SH-SY5Y (cell line): ENCODE measurements at regions not wholly inside any gene's neighbourhood (a gene's known extent, or its start where the extent isn't known, plus 50 kb on each side); places are given as distances from the start of the nearest gene placed in this dataset.

ENCODE experiments used
- GATA2 ChIP-seq: IDR thresholded peaks from 2 replicates; pipeline ENCODE4 v1.6.1; 2011; ENCODE audit warnings: mild to moderate bottlenecking, low read depth, low read length
- GATA3 ChIP-seq: IDR thresholded peaks from 2 replicates; pipeline ENCODE4 v1.6.1; 2011; ENCODE audit warnings: low read depth, mild to moderate bottlenecking, low read length, moderate library complexity

DNA sequence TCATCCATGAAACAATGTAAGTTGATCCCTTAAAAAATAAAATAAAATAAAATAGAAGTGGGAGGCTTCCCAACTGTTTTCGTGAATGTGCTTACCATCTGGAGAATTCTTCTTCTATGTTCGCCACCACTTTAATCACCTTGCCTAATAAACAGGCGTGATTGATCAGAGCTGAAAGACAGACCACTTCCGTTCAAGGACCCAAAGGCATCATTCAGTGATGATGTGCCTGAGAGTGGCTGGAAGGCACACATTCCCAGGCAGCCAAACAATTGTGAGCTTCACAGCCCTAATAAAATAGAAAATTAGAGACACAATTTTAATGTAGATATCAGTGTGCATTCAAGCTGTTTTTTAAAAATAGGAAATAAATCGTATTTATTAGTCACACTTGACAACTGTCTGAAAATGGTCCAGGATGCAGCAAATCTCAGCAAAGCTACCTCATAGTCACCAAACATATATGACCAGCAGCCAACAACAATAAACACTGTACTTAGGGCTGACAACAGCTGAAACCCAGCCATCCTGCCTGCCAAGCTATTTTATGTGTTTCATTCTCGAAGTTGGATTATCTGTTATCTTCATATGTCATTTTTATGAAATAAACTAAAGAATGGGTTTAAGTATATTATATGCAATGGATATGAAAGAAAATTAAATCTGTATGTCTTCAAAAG is 163.2 kb upstream of the FAM9B start:
- TF ChIP-seq GATA2 (no peak), GATA3 (no peak)

DNA sequence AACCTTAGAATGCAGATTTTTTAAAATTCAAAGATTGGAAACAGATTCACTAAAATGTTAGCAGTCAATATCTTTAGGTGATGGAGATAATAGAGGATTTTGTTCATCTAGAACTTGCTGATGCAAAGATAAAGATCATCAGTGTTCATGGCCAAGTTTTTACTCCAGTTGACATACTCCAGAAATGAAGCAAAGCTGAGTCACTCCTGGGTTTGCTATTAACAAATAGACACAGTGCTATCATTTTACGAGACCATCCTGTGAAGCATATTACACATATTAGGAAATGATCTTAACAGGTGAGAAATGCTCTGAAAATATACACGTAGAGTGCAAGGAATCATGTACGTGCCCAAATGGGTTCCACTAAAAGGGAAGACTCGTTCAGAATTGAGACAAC is 170.6 kb upstream of the FAM9B start:
- TF ChIP-seq GATA3 (no peak), GATA2 (no peak)

DNA sequence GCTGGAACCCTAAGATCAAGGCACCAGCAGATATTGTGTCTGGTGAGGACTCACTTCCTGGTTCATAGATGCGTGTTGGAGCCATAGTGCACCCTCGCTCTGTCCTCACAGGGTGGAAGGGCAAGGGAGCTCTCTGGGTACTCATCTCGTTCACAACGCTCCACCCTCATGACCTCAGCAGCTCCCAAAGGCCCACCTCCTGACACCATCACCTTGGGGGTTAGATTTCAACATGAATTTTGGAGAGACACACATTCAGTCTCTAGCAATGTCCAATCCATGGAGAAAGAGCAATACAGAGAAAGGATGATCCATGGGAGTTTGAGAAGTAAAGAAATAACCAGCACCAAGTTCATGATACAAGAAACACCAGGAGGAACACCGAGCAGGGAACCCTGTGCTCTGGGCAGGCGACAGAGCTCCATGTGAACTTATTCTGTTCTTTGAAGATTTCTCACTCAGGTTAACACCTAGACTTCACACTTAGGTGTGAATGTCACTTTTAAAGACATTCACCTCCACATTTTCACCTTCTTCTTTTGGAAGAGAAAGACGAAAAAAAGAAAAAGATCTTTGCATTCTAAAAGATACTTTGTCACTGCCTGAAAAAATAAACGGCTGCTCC is 171.8 kb upstream of the FAM9B start:
- TF ChIP-seq GATA3 (no peak), GATA2 (no peak)

DNA sequence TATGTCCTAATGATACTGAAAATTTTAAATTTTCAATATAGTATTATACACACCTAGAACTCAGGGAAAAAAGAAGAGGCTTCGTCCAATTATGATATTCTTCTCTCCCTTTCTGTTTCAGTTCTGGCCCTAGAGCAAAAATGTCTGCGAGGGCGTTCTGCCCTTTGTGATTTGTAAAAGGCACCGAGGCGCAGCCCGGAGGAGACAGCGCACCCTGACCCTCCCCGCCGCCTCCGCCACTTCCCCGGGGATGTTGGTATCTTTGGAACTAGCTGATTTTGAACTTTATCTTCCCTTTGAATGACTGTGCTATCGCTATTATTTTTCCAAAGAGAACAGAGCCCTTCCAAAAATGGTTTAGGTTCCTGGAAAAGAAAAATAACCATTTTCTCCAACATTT is 173.2 kb upstream of the FAM9B start:
- TF ChIP-seq GATA2 (no peak), GATA3 (no peak)

DNA sequence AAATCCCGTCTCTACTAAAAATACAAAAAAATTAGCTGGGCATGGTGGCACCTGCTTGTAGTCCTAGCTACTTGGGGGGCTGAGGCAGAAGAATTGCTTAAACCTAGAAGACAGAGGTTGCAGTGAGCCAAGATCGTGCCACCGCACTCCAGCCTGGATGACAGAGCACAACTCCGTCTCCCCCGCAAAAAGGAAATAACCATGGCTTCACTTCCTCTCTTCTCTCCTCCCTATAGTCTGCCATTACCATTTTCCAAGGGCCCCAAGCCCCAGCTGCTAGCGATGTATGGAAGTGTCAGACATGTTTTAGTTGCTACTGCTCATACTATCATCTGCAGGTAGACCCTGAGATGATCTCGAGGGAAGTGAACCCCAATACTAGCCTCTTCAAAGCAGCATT is 177.3 kb upstream of the FAM9B start:
- TF ChIP-seq GATA3 (no peak), GATA2 (no peak)

DNA sequence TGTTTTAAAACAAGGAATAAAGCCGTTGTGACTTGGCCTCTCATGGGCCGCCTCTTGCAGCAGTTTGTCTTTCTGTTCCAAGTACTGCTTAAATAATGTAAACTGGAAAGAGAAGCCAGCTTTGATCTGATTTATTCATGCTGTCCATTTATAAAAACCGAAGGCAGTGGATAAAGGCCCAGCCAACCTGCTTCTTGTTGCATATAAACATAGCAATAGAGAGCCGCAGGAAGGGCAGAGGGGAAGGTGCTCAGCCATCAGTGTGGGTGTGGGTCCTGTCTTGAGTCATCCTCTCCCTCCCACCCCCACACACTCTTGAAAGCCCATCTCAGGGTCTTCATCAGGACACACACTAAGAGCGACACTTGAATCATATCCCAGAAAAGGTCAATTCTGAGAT is 187.9 kb upstream of the FAM9B start:
- TF ChIP-seq GATA2, result no peak
- no peak for TF ChIP-seq GATA3

DNA sequence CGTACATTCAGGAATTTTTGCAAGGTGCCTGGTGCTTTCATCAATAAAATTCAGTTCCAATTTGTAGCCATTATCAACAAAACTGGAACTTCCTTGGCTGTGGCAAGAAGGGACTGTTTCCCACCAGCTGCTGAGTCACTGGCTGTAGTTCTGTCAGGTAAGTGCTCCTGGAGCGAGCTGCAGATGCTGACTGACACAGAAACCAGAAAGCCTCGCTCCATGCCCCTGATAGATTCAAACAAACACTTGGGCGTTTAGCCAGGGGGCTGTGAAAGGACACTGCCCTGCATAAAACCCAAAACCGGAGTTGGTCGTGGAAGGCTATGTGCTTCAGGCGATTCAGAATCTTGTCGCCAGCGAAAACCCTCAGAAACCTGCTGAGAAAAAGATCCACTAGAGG is 188.4 kb upstream of the FAM9B start:
- no peak for TF ChIP-seq GATA2
- TF ChIP-seq GATA3, result no peak

DNA sequence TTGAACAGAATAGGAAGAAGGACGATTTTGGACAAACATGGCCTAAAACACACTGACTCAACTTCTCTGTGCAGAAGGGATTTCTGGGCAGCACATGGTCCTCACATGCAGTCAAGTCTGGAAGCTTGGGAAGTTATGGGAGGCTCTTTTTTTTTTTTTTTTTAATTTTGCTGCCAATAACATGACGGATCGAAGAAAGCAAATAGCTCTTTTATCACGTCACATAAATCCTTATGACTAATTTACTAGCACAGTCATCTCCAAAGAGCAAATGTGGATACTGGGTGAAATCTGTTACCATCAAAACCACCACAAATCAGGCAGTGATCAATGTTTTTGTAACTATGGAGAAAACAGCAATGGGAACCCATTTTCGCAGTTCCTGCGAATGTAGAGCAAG is 193.3 kb upstream of the FAM9B start:
- TF ChIP-seq GATA2, result no peak
- no peak for TF ChIP-seq GATA3

DNA sequence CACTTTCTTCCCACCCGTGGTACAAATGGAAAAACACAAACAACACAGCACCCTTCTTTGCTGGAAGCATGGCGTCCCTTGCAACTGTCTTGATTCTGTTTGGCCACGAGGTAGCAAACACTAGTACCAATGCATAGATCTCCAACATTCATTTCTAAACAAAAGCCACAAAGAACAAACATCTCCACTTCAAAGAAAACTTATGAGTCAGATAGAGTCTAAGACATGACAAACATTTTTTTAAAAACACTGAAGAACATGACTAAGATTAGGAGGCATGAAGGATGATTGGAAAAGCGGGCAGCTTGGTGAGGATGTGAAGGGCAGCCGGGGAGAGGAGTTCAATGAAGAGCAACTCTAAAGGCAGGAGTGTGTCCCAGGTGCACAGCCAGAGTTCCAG is 197.6 kb upstream of the FAM9B start:
- TF ChIP-seq GATA2, result no peak

DNA sequence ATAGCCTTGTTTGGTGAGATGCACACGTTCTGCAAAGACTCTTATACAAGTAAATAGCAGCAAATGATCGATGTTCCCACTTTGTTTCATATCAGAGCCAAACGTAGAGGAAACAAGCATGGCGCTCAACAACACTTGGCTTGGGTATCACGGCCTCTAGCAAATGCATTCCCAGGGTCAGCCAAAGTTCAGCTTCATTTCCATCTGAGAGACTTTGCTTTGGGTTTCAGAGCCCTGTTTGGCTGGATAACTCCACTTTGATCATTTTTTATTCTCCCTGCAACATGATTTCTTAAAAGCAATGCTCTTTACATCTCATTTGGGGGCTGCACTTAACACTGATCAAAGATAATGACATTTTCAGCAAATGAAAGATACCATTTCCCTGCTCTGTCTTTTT is 199.2 kb upstream of the FAM9B start:
- TF ChIP-seq GATA2 (no peak), GATA3 (no peak)

DNA sequence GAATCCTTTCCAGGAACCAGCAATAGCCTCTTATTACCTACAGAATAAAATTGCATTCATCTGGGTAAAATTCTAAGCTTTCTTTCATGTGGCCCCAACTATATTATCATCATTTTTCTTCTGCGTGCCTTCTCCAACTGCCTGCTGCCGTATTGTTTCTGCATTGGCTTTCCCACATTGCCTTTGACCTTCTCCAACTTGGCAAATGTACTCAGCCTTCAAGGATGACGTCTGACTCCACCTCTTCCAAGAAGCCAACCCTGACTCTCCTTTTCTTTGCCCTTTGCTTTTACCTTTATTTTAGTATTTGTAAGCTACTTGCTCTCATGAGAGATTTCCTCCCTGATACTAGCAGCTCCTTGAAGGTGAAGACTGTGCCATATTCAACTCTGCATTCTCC is 200.4 kb upstream of the FAM9B start:
- TF ChIP-seq GATA3 (no peak), GATA2 (no peak)

DNA sequence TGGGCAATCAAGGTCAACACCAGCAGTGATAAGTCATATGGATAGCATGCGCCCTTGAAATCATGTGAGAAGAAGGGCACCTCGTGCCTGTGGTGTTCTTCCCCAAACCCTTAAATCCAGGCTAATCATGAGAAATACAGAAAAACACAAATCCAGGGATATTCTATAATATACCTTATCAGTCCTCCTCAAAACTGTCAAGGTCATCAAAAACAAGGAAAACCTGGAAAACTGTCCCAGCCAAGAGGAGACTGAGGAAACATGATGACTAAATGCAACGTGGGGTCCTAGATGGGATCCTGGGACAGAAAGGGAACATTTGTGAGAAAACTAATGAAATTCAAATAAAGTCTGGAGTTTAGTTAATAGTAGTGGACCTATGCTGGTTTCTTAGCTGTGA is 201.8 kb upstream of the FAM9B start:
- TF ChIP-seq GATA3, result no peak
- TF ChIP-seq GATA2, result no peak

DNA sequence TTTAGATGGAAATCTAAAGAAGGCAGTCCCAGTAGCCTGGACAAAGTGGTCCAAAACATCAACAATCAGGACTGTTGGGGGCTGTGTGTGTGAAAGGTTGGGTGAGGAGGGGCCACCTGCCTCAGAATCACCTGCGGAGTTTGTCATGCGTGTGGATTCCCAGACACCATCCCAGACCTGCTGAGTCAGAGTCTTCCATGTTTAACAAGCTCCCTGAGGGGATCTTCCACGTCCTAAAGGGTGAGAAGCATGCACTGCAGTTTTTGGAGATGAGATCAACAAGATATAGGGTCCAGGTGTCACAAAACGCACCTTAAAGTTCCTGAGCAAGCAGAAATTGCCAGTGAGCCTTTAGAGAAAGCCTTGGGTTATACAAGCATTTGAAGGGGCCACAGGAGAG is 207.0 kb upstream of the FAM9B start:
- TF ChIP-seq GATA3, result no peak
- no peak for TF ChIP-seq GATA2

DNA sequence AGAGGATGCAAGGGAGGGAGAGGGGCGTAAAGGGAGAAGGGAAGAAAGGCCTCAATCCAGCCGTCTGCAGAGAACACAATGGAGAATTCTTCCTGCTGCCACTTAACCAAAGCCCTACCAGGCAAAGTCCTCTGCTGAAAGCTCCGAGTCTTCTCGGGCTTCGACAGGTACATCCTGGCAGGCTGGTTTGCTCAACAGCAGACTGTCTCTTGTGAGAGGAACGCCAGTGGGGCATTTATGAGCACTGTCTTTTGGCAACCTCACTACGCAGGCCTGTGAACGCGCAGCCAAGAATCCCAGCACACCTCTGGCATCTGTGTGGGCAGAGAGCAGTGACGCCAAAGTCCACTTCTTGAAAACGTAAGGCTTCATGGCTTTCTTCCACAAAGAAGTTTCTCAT is 207.5 kb upstream of the FAM9B start:
- no peak for TF ChIP-seq GATA3
- no peak for TF ChIP-seq GATA2

DNA sequence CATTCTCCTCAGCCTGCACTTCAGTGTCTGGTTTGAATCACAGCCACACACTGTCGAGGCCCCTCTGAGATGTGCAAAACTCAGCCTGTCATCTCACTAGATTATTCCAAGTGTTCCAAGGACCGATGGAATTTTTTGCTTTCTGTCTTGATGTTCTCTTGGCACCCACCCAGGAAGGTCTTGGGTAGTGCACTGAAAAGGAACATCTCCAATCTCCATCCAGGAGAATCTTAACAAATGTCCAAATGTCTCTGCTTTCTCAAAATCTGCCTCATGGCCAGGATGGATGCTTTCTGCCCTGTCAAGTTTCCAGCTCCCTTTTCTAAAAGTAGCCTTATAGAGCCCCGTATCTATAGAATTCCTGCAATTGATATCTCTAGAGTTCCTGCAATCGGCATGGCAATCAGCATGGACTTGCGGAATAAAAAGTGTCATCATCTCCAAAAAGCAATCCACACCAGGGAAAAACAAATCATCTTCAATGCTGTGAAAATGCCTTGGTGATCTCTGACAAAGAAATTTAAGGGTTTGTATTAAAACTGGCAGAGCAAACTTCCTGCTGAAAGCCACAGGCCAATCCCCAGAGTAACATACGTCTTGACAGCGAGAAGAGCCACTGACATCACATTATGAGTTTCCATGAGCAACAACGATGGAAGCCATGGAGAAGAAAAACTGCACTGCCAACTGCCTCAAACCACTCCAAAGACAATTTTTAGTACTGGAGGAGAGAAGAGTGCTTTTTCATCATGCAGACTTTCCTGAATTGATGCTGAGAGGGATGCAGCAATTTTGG is 215.3 kb upstream of the FAM9B start:
- TF ChIP-seq GATA3 (no peak), GATA2 (no peak)

DNA sequence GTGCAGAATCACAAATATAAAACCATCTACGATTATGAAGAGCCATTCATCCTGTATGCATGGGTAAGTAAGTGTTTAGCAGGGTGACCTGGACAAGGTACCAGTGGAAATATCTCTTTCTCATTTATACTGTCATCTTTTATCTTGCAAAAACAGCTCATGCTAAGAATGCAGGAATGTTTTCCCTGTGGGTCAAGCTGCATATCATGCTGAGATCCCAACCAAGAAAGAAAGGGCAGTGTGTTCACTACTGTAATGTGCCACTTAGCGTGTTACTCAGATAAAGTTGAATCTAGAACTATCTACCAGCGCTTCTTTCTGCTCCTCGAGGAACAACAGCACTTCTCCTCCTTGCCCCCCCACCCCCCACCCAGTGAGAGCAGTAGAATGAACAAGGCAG is 212.7 kb upstream of the TBL1X start:
- no peak for TF ChIP-seq GATA2
- TF ChIP-seq GATA3, result no peak
